SK-N-SH (cell line): ENCODE measurements at regions not wholly inside any gene's neighbourhood (a gene's known extent, or its start where the extent isn't known, plus 50 kb on each side); places are given as distances from the start of the nearest gene placed in this dataset.

ENCODE experiments used
- CTCF ChIA-PET: fragments of 300-600, 350-600 bp; formaldehyde crosslinking; extraction: SDS; loops from one replicate; lab custom pipeline; 2021; lab: Yijun Ruan, JAX
- POLR2A ChIA-PET: fragments of 350-600 bp; sonication (Branson Sonifier 250); formaldehyde crosslinking; extraction: SDS; loops from one replicate; lab custom pipeline; 2020; ENCODE audit warnings: antibody characterized with exemption, inconsistent platforms; lab: Yijun Ruan, JAX
- DNase-seq: peaks from one replicate; pipeline ENCODE4 v3.0.0; 2012
- H2AFZ ChIP-seq: fragments of 200-600 bp; sonication (generic); 2 replicates; pipeline ENCODE4 v1.8.1; 2016; ENCODE audit warnings: antibody characterized with exemption, mild to moderate bottlenecking, low read depth
- H3F3A ChIP-seq: fragments of 200-600 bp; sonication (generic); replicated peaks from 2 replicates; pipeline ENCODE3; 2016; ENCODE audit warnings: antibody characterized with exemption, mild to moderate bottlenecking; ENCODE audit not compliant: insufficient read depth
- H3K27ac ChIP-seq, 2 experiments: fragments of 200-500 bp in 1 of 2; fragments of 200-600 bp in 1 of 2; sonication (Bioruptor generic) in 1 of 2; sonication (generic), shearing (Covaris generic) in 1 of 2; 2 replicates each; pipeline versions ENCODE4 v1.5.1 to v1.6.1; 2014 to 2016; ENCODE audit warnings: low read depth in 2 of 2, inconsistent platforms in 1 of 2, low read length in 1 of 2, mild to moderate bottlenecking in 1 of 2, mixed read lengths in 1 of 2
- H3K27me3 ChIP-seq: fragments of 200-600 bp; sonication (generic), shearing (Covaris generic); 2 replicates; pipeline ENCODE4 v1.6.1; 2016; ENCODE audit warnings: mixed run types; ENCODE audit not compliant: insufficient read depth
- H3K36me3 ChIP-seq, 2 experiments: fragments of 200-500 bp in 1 of 2; fragments of 200-600 bp in 1 of 2; sonication (Bioruptor generic) in 1 of 2; sonication (generic) in 1 of 2; replicated peaks in 1 of 2; 2 replicates each; pipeline versions ENCODE3 to v1.5.1; 2014 to 2016; ENCODE audit warnings: low read length in 1 of 2, mild to moderate bottlenecking in 1 of 2; ENCODE audit not compliant: insufficient read depth in 2 of 2, control insufficient read depth in 1 of 2
- H3K4me1 ChIP-seq, 2 experiments: fragments of 200-500 bp in 1 of 2; fragments of 200-600 bp in 1 of 2; sonication (Bioruptor generic) in 1 of 2; sonication (generic), shearing (Covaris generic) in 1 of 2; 2 replicates each; pipeline versions ENCODE4 v1.5.1 to v1.6.1; 2014 to 2016; ENCODE audit warnings: low read depth in 1 of 2, low read length in 1 of 2, mixed run types in 1 of 2; ENCODE audit not compliant: insufficient read depth in 2 of 2, control insufficient read depth in 1 of 2
- H3K4me2 ChIP-seq: fragments of 200-600 bp; sonication (generic), shearing (Covaris generic); 2 replicates; pipeline ENCODE4 v1.6.1; 2017; ENCODE audit warnings: mixed run types
- H3K4me3 ChIP-seq, 2 experiments: fragments of 200-500 bp in 1 of 2; fragments of 200-600 bp in 1 of 2; sonication (Bioruptor generic) in 1 of 2; sonication (generic), shearing (Covaris generic) in 1 of 2; 2 replicates each; pipeline versions ENCODE4 v1.5.1 to v1.8.1; 2014 to 2016; ENCODE audit warnings: low read depth in 2 of 2, inconsistent platforms in 1 of 2, low read length in 1 of 2, mild to moderate bottlenecking in 1 of 2, mixed read lengths in 1 of 2, moderate library complexity in 1 of 2
- H3K79me2 ChIP-seq: fragments of 200-600 bp; sonication (generic); 2 replicates; pipeline ENCODE4 v1.8.1; 2017; ENCODE audit warnings: mild to moderate bottlenecking; ENCODE audit not compliant: insufficient read depth
- H3K9ac ChIP-seq: fragments of 200-600 bp; sonication (generic); 2 replicates; pipeline ENCODE4 v1.6.1; 2017; ENCODE audit warnings: mixed run types
- H3K9me2 ChIP-seq: fragments of 200-600 bp; sonication (generic); 2 replicates; pipeline ENCODE4 v1.6.1; 2017; ENCODE audit warnings: mixed run types
- H3K9me3 ChIP-seq: fragments of 200-600 bp; sonication (generic); 2 replicates; pipeline ENCODE4 v1.6.1; 2017; ENCODE audit warnings: mixed run types, mild to moderate bottlenecking, moderate library complexity
- H4K20me1 ChIP-seq: fragments of 200-600 bp; sonication (generic); 2 replicates; pipeline ENCODE4 v1.6.1; 2017; ENCODE audit warnings: mild to moderate bottlenecking, mixed run types; ENCODE audit not compliant: insufficient read depth
- CHD2 ChIP-seq: fragments of 150-350 bp; IDR thresholded peaks from 2 replicates; pipeline ENCODE4 v1.6.1; 2018; ENCODE audit warnings: low read length; ENCODE audit not compliant: partially characterized antibody
- EP300 ChIP-seq, 2 experiments: IDR thresholded peaks; 2 replicates each; pipeline versions ENCODE4 v1.4.0 to v1.6.1; 2012; ENCODE audit warnings: borderline replicate concordance in 1 of 2, low read depth in 1 of 2, low read length in 1 of 2
- EZH2phosphoT487 ChIP-seq: fragments of 200-600 bp; sonication (generic); IDR thresholded peaks from 2 replicates; pipeline ENCODE4 v1.6.1; 2017; ENCODE audit warnings: low read depth, mixed run types, mild to moderate bottlenecking, antibody characterized with exemption, moderate library complexity, borderline replicate concordance
- FOSL2 ChIP-seq: IDR thresholded peaks from 2 replicates; pipeline ENCODE4 v1.4.0; 2012; ENCODE audit warnings: low read depth, mild to moderate bottlenecking, moderate library complexity, borderline replicate concordance
- FOXJ3 ChIP-seq: sonication (generic); formaldehyde crosslinking; IDR thresholded peaks from 2 replicates; pipeline ENCODE4 v1.5.1; 2020; ENCODE audit warnings: mild to moderate bottlenecking, missing genetic modification reagents
- GATA2 ChIP-seq: sonication (generic); formaldehyde crosslinking; IDR thresholded peaks from 2 replicates; pipeline ENCODE4 v1.5.0; 2020; ENCODE audit warnings: mild to moderate bottlenecking, missing genetic modification reagents
- JUND ChIP-seq: IDR thresholded peaks from 2 replicates; pipeline ENCODE4 v1.4.0; 2012
- MEF2A ChIP-seq: IDR thresholded peaks from 2 replicates; pipeline ENCODE4 v1.4.0; 2012; ENCODE audit warnings: low read depth, borderline replicate concordance
- NFIC ChIP-seq: IDR thresholded peaks from 2 replicates; pipeline ENCODE4 v1.4.0; 2012; ENCODE audit warnings: borderline replicate concordance
- NRF1 ChIP-seq: IDR thresholded peaks from 2 replicates; pipeline ENCODE4 v1.6.1; 2012; ENCODE audit warnings: low read depth, mild to moderate bottlenecking, low read length
- RAD21 ChIP-seq: IDR thresholded peaks from 2 replicates; pipeline ENCODE4 v1.6.1; 2012; ENCODE audit warnings: mild to moderate bottlenecking, low read length
- RCOR1 ChIP-seq: fragments of 150-350 bp; IDR thresholded peaks from 2 replicates; pipeline ENCODE4 v1.6.1; 2017; ENCODE audit warnings: antibody characterized with exemption, low read length
- RXRA ChIP-seq: IDR thresholded peaks from 2 replicates; pipeline ENCODE4 v1.4.0; 2012; ENCODE audit warnings: low read depth, mild to moderate bottlenecking, borderline replicate concordance
- TAF1 ChIP-seq: IDR thresholded peaks from 2 replicates; pipeline ENCODE4 v1.6.1; 2012; ENCODE audit warnings: low read depth, mild to moderate bottlenecking, low read length, moderate library complexity, borderline replicate concordance
- WGBS: methylation state at CpG from one replicate; pipeline ENCODE4 v1.1.6; 2017; ENCODE audit warnings: low lambda C conversion rate; 5-methylcytosine and 5-hydroxymethylcytosine counted together
- TF ChIP-seq, protein P1 (sequence below): IDR thresholded peaks from 2 replicates; pipeline ENCODE4 v1.4.0; 2012; ENCODE audit warnings: low read depth
- TF ChIP-seq, protein P2 (sequence below): IDR thresholded peaks from 2 replicates; pipeline ENCODE4; 2012
- TF ChIP-seq, protein P3 (sequence below): IDR thresholded peaks from 2 replicates; pipeline ENCODE4 v1.6.1; 2012; ENCODE audit warnings: mild to moderate bottlenecking, low read depth, low read length, moderate library complexity
- TF ChIP-seq, protein P4 (sequence below): IDR thresholded peaks from 2 replicates; pipeline ENCODE4 v1.4.0; 2012; ENCODE audit warnings: low read depth, borderline replicate concordance
- TF ChIP-seq, protein P5 (sequence below): fragments of 150-350 bp; IDR thresholded peaks from 2 replicates; pipeline ENCODE4 v1.6.1; 2017; ENCODE audit warnings: antibody characterized with exemption, low read length, low read depth, borderline replicate concordance

DNA sequence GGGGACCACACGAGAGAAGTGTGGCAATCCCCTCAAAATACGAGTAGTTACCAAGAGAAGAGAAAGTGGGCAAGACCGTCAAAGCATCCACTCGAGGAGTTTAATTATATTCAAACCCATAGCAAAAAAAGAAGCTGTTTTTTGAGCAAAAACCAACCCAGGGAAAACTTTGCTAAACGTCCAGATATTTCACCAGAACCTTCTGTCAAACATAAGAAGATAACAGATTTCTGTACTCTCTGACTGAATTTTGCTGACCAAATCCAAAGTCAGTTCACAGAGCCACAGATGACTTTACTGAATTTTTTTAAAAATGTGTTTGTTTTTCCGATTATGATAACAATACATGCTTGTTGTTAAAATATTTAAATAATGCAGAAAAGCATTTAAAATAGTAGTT lies 145.6 kb upstream of the PTPN1 start:
- no peak overlapping the region for H3K27ac ChIP-seq
- no peaks in the 10 kb centered on the region for H4K20me1 ChIP-seq
- no peaks in the 10 kb centered on the region for H3K79me2 ChIP-seq
- TF ChIP-seq CHD2: no peak
- no peak for TF ChIP-seq MEF2A
- TF ChIP-seq EP300 (IDR thresholded peaks at IDR 0.05; ENCODE audit: borderline replicate concordance in 1 of 2, low read depth in 1 of 2, low read length in 1 of 2): no peak
- TF ChIP-seq, protein P1, sequence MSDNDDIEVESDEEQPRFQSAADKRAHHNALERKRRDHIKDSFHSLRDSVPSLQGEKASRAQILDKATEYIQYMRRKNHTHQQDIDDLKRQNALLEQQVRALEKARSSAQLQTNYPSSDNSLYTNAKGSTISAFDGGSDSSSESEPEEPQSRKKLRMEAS: no peak
- TF ChIP-seq NFIC: no peak
- no peak for TF ChIP-seq GATA2 (CRISPR knock-in tag)
- TF ChIP-seq TAF1: no peak
- TF ChIP-seq, protein P2, sequence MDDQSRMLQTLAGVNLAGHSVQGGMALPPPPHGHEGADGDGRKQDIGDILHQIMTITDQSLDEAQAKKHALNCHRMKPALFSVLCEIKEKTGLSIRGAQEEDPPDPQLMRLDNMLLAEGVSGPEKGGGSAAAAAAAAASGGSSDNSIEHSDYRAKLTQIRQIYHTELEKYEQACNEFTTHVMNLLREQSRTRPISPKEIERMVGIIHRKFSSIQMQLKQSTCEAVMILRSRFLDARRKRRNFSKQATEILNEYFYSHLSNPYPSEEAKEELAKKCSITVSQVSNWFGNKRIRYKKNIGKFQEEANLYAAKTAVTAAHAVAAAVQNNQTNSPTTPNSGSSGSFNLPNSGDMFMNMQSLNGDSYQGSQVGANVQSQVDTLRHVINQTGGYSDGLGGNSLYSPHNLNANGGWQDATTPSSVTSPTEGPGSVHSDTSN: no peak
- no peak for TF ChIP-seq EZH2phosphoT487
- TF ChIP-seq JUND: no peak
- TF ChIP-seq, all 33 proteins: peak for 0
- H3K27me3 ChIP-seq: no peaks in the 10 kb centered on the region
- ChIA-PET POLR2A (no interaction called here), CTCF (interaction anchor here (1.4 kb wide), 1 partner anchor 100 kb away, joined by 4 read pairs; no protein-coding TSS in a partner anchor)
- no peaks in the 10 kb centered on the region; a peak in 1 of 4 replicates for H3K4me1 ChIP-seq
- H3K4me2 ChIP-seq: no peak overlapping the region
- no peaks in the 10 kb centered on the region for H3K9me3 ChIP-seq
- no peaks in the 10 kb centered on the region for H3F3A ChIP-seq
- DNase-seq: no peak
- H3K9me2 ChIP-seq: no peaks in the 10 kb centered on the region
- no peak overlapping the region for H2AFZ ChIP-seq
- H3K4me3 ChIP-seq: no peak overlapping the region
- H3K9ac ChIP-seq: no peak overlapping the region
- WGBS: 35% methylated on average over 6 of the region's 6 CpGs
- H3K36me3 ChIP-seq: no peaks in the 10 kb centered on the region

DNA sequence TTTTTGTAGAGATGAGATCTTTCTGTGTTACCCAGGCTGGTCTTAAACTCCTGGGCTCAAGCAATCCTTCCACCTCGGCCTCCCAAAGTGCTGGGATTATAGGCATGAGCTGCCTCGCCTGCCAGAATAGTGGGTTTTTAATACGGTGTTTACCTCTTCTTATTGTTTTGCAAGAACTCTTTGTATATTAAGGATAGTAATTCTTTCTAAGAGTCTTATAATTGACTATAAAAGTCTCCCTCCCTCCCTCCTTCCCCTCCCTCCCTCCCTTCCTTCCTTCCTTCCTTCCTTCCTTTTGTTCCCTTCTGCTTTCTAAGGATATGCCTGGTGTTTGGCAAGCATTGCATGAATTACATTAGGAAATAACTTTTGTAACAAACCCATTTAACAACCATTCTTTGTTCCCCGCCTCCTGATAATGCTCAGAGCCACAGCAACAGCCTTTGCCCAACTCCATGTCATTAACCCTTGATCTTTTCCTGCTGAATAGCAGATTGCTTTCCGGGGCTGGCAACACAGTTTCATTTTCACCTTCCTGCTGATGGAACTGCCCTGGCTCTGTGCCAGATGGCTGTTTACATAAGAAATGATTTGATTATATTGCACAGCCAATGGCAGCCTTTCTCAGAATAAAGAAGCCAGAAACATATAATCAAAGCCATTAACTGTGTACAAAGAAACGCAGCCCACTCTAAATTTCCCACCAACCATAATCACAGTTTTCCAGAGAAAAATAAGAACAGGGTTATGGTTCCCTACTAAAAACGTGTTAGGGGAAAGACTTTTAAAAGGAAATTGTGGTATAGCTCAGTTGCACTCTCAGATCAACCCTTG lies 143.7 kb upstream of the PTPN1 start:
- no peak overlapping the region for H3K4me3 ChIP-seq
- WGBS: 51% methylated on average over 7 of the region's 7 CpGs
- DNase-seq: peak; percentile 71
- H3K9me3 ChIP-seq: no peaks in the 10 kb centered on the region
- H3K79me2 ChIP-seq: no peaks in the 10 kb centered on the region
- no peaks in the 10 kb centered on the region for H3F3A ChIP-seq
- H3K36me3 ChIP-seq: no peaks in the 10 kb centered on the region
- no peaks in the 10 kb centered on the region; a peak in 1 of 4 replicates for H3K4me1 ChIP-seq
- H2AFZ ChIP-seq: no peak overlapping the region
- POLR2A ChIA-PET: interaction anchor here (0.6 kb wide), 1 partner anchor 422 kb away, joined by 4 read pairs; no protein-coding TSS in a partner anchor
- H3K9me2 ChIP-seq: no peaks in the 10 kb centered on the region
- CTCF ChIA-PET: interaction anchor here (0.5 to 1.5 kb wide), 3 partner anchors 13 to 181 kb away, joined by 3 to 6 read pairs (median 4); no protein-coding TSS in a partner anchor
- no peaks in the 10 kb centered on the region for H3K27me3 ChIP-seq
- no peak overlapping the region for H3K9ac ChIP-seq
- peak overlapping the region in 1 of 2 experiments; percentile 82; a peak in 2 of 4 replicates for H3K27ac ChIP-seq
- H3K4me2 ChIP-seq: no peak overlapping the region
- H4K20me1 ChIP-seq: no peaks in the 10 kb centered on the region
- TF ChIP-seq, protein P3, sequence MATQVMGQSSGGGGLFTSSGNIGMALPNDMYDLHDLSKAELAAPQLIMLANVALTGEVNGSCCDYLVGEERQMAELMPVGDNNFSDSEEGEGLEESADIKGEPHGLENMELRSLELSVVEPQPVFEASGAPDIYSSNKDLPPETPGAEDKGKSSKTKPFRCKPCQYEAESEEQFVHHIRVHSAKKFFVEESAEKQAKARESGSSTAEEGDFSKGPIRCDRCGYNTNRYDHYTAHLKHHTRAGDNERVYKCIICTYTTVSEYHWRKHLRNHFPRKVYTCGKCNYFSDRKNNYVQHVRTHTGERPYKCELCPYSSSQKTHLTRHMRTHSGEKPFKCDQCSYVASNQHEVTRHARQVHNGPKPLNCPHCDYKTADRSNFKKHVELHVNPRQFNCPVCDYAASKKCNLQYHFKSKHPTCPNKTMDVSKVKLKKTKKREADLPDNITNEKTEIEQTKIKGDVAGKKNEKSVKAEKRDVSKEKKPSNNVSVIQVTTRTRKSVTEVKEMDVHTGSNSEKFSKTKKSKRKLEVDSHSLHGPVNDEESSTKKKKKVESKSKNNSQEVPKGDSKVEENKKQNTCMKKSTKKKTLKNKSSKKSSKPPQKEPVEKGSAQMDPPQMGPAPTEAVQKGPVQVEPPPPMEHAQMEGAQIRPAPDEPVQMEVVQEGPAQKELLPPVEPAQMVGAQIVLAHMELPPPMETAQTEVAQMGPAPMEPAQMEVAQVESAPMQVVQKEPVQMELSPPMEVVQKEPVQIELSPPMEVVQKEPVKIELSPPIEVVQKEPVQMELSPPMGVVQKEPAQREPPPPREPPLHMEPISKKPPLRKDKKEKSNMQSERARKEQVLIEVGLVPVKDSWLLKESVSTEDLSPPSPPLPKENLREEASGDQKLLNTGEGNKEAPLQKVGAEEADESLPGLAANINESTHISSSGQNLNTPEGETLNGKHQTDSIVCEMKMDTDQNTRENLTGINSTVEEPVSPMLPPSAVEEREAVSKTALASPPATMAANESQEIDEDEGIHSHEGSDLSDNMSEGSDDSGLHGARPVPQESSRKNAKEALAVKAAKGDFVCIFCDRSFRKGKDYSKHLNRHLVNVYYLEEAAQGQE: no peak
- TF ChIP-seq RAD21: no peak
- TF ChIP-seq, protein P4, sequence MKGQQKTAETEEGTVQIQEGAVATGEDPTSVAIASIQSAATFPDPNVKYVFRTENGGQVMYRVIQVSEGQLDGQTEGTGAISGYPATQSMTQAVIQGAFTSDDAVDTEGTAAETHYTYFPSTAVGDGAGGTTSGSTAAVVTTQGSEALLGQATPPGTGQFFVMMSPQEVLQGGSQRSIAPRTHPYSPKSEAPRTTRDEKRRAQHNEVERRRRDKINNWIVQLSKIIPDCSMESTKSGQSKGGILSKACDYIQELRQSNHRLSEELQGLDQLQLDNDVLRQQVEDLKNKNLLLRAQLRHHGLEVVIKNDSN: no peak
- TF ChIP-seq NRF1: no peak
- peak; percentile 68; the same call in 1 of the 2 replicates for TF ChIP-seq NFIC
- TF ChIP-seq FOSL2: no peak
- peak; percentile 66; the same call in 1 of the 2 replicates for TF ChIP-seq RCOR1
- peak; percentile 53; the same call in 1 of the 2 replicates for TF ChIP-seq FOXJ3 (CRISPR knock-in tag)
- TF ChIP-seq RXRA: no peak
- no peak for TF ChIP-seq GATA2 (CRISPR knock-in tag)
- TF ChIP-seq, protein P5, sequence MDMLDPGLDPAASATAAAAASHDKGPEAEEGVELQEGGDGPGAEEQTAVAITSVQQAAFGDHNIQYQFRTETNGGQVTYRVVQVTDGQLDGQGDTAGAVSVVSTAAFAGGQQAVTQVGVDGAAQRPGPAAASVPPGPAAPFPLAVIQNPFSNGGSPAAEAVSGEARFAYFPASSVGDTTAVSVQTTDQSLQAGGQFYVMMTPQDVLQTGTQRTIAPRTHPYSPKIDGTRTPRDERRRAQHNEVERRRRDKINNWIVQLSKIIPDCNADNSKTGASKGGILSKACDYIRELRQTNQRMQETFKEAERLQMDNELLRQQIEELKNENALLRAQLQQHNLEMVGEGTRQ: no peak
- TF ChIP-seq CHD2: no peak
- 0 out of 4 replicates have a peak, but pooled peaks of 1 of the 2 experiments have one; percentile 31 for TF ChIP-seq EP300 (IDR thresholded peaks at IDR 0.05; ENCODE audit: borderline replicate concordance in 1 of 2, low read depth in 1 of 2, low read length in 1 of 2)
